ENCODE measurements at regions not wholly inside any gene's neighbourhood (a gene's known extent, or its start where the extent isn't known, plus 50 kb on each side); places are given as distances from the start of the nearest gene placed in this dataset.

DNA sequence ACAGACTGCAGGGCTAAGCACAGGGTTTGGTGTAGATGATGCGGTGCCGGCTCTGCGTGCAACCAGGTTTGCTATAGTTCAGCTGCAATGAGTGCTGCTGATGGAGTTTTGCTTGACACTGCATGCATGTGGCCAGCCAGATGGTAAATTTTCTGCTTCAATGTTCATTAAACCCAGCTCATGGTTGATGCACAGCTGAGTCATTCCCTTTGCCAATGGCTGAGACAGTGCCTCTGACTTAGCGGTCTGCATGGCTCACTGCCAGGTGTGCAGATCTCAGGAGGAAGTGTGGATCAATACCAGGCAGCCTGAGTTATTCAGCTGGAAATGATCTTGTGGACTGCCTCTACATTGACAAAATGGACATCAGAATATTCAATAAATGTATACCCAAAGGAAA lies 172.7 kb upstream of the ZP4 start:
- ChIA-PET CTCF (no interaction called here), POLR2A (no interaction called here)
- Histone ChIP-seq H3K27me3 (ENCODE audit: control insufficient read depth, insufficient read depth, low read length) (no peaks in the 10 kb centered on the region), H3K4me3 (ENCODE audit: low read depth, low read length) (no peak overlapping the region), H3K36me3 (ENCODE audit: control insufficient read depth, insufficient read depth, low read length) (no peaks in the 10 kb centered on the region)
- TF ChIP-seq CTCF (IDR thresholded peaks at IDR 0.05; ENCODE audit: insufficient read depth, low read depth, low read length) = no peak
- no peak for DNase-seq (ENCODE audit: low read depth)

DNA sequence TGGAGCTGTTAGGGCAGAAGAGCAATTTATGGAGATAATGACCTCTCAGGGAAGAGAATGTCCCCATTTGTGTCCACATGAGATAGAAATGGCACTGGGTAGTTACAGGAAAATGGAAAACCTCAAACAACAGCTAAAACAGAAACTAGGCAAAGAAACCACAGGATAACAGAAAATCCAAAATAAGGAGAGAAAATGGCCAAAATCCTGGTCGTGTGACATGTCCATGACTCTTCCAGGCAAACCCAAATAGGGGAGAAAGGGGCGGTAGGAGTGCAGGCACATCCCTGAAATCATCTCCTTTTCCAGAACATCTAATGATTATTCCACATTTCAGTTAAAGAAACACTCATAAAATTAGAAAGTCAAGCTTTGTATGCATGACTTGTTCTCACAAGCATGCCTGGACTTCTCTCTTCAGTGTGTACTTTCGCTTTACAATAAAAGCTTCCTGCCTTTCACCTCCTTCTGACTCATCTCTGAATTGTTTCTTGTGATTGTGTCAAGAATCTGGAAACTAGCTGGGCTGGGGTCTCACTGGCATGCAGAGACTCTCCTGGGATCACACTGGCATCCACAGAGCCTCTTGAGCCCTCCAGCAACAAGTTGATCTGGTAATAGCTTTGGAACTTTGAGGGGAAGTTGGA lies 171.4 kb upstream of the ZP4 start:
- H3K4me3 ChIP-seq (ENCODE audit: low read depth, low read length) = no peak overlapping the region
- no peaks in the 10 kb centered on the region for H3K27me3 ChIP-seq (ENCODE audit: control insufficient read depth, insufficient read depth, low read length)
- CTCF ChIA-PET = interaction anchor here (0.9 kb wide), 1 partner anchor 9 kb away, joined by 3 read pairs; no protein-coding TSS in a partner anchor
- no peaks in the 10 kb centered on the region for H3K36me3 ChIP-seq (ENCODE audit: control insufficient read depth, insufficient read depth, low read length)
- TF ChIP-seq CTCF (IDR thresholded peaks at IDR 0.05; ENCODE audit: insufficient read depth, low read depth, low read length) = no peak
- POLR2A ChIA-PET = no interaction called here
- no peak for DNase-seq (ENCODE audit: low read depth)

- TF ChIP-seq CTCF (IDR thresholded peaks at IDR 0.05; ENCODE audit: insufficient read depth, low read depth, low read length) = no peak
- POLR2A ChIA-PET = no interaction called here
- Histone ChIP-seq H3K27me3 (ENCODE audit: control insufficient read depth, insufficient read depth, low read length) (no peaks in the 10 kb centered on the region), H3K36me3 (ENCODE audit: control insufficient read depth, insufficient read depth, low read length) (no peaks in the 10 kb centered on the region), H3K4me3 (ENCODE audit: low read depth, low read length) (no peak overlapping the region)
- no peak for DNase-seq (ENCODE audit: low read depth)
- CTCF ChIA-PET = no interaction called here
Observed at GRCh38 chr1:238060061-238060460, 169.3 kb upstream of the ZP4 start.

DNA sequence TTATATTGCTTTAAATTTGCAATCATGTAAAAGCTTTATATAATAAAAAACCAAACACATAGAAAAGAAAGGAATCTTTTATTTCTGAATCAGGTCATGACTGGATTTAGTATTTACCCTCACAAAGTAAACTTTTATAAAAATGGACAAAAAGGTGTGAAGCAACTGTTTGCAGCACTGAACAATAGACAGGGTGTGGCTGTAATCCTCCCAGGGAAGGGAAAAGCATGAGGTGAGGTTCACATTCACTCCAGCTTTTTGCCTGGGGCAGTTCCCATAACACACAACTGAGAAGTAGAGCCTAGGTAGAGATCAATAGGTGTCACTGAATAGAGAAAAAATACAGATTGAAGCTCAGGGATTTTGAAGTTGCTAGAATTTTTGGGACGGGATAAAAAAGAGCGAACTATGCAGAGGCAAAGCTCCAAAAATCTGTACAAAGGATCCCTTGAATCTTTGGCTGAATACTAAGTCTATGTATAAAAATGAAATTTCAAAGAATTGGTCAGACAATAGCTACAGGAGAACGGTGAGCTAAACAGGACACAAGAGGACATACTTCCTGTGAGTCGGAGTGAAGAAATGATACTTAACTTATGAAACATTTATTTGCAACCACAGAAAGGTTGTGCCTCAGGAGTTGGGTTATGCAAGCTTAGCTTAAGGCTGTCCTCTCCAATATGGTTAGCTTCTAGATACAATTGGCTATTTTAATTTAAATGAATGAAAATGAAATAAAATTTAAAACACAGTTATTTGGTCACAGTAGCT lies 162.0 kb upstream of the ZP4 start:
- CTCF ChIA-PET = no interaction called here
- TF ChIP-seq CTCF (IDR thresholded peaks at IDR 0.05; ENCODE audit: insufficient read depth, low read depth, low read length) = no peak
- POLR2A ChIA-PET = no interaction called here
- no peak for DNase-seq (ENCODE audit: low read depth)
- H3K4me3 ChIP-seq (ENCODE audit: low read depth, low read length) = no peak overlapping the region
- no peaks in the 10 kb centered on the region for H3K27me3 ChIP-seq (ENCODE audit: control insufficient read depth, insufficient read depth, low read length)
- no peaks in the 10 kb centered on the region for H3K36me3 ChIP-seq (ENCODE audit: control insufficient read depth, insufficient read depth, low read length)

DNA sequence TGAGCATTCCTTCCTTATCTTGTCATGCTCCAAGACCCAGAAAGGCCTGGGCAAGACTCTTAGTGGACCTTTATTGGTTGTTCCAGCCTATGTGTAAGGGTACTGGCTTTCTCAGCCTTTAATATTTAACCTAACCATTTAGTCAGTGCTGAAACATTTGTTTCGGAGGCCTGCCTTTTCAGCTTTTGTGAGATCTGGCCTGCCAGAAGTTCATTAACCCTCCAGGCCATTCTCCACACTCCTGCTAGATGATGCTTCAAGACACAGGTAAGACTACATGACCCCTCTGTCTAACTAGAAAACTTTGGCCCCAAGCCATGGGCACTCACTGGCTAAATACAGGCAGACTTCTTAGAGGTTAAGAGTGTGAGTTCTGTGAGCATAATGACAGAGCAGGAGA lies 138.4 kb upstream of the ZP4 start:
- POLR2A ChIA-PET = no interaction called here
- no peak for TF ChIP-seq CTCF (IDR thresholded peaks at IDR 0.05; ENCODE audit: insufficient read depth, low read depth, low read length)
- CTCF ChIA-PET = no interaction called here
- H3K4me3 ChIP-seq (ENCODE audit: low read depth, low read length) = no peak overlapping the region
- DNase-seq (ENCODE audit: low read depth) = no peak
- no peaks in the 10 kb centered on the region for H3K27me3 ChIP-seq (ENCODE audit: control insufficient read depth, insufficient read depth, low read length)
- no peaks in the 10 kb centered on the region for H3K36me3 ChIP-seq (ENCODE audit: control insufficient read depth, insufficient read depth, low read length)

All from BJ (cell line).